CD4-positive, CD25-positive, alpha-beta regulatory T cell (primary cell): ENCODE measurements at regions not wholly inside any gene's neighbourhood (a gene's known extent, or its start where the extent isn't known, plus 50 kb on each side); places are given as distances from the start of the nearest gene placed in this dataset.

Experiments
- ATAC-seq, 2 donors: fragments of 150-1000 bp; cut with Tn5 transposase; one replicate each; pipeline ENCODE4 v1.10.0; 2021; ENCODE audit warnings: low read depth in 2 of 2, moderate number of reproducible peaks in 2 of 2, moderate library complexity in 1 of 2
- DNase-seq, 3 donors: peaks; one replicate each; pipeline versions ENCODE4 v3.0.0 to v3.0.0-alpha.2; 2012 to 2022; ENCODE audit warnings: mixed read lengths in 1 of 3
- H3K27ac ChIP-seq: one replicate; pipeline ENCODE4 v1.7.0; 2013; ENCODE audit warnings: mild to moderate bottlenecking, low read length; ENCODE audit not compliant: insufficient read depth, poor library complexity, severe bottlenecking
- H3K27me3 ChIP-seq: one replicate; pipeline ENCODE4 v1.7.0; 2013; ENCODE audit warnings: low read length; ENCODE audit not compliant: control insufficient read depth, insufficient read depth
- H3K36me3 ChIP-seq: one replicate; pipeline ENCODE4 v1.7.0; 2013; ENCODE audit warnings: mild to moderate bottlenecking, low read length, moderate library complexity; ENCODE audit not compliant: control insufficient read depth, insufficient read depth
- H3K4me1 ChIP-seq: 2 replicates; pipeline ENCODE4 v1.7.0; 2013; ENCODE audit warnings: mild to moderate bottlenecking, low read length; ENCODE audit not compliant: insufficient read depth, control insufficient read depth, poor library complexity, severe bottlenecking
- H3K4me3 ChIP-seq: one replicate; pipeline ENCODE4 v1.7.0; 2013; ENCODE audit warnings: low read depth, mild to moderate bottlenecking, low read length, moderate library complexity
- H3K9me3 ChIP-seq, 2 experiments: 1 replicate in 1 of 2; 2 replicates in 1 of 2; pipeline ENCODE4 v1.7.0; 2013; ENCODE audit warnings: low read length in 2 of 2, mild to moderate bottlenecking in 1 of 2, moderate library complexity in 1 of 2; ENCODE audit not compliant: control insufficient read depth in 2 of 2
- H3K27ac Mint-ChIP-seq, 3 donors: one replicate each; pipeline ENCODE4 v1.8.0; 2020 to 2022; ENCODE audit warnings: mild to moderate bottlenecking in 3 of 3, mixed read lengths in 3 of 3, moderate library complexity in 2 of 3
- H3K27me3 Mint-ChIP-seq: one replicate; pipeline ENCODE4 v1.8.0; 2022; ENCODE audit warnings: mild to moderate bottlenecking, mixed read lengths
- H3K36me3 Mint-ChIP-seq: one replicate; pipeline ENCODE4 v1.8.0; 2020; ENCODE audit warnings: mixed read lengths
- H3K4me1 Mint-ChIP-seq, 4 donors: one replicate each; pipeline ENCODE4 v1.8.0; 2020 to 2022; ENCODE audit warnings: mixed read lengths in 4 of 4, mild to moderate bottlenecking in 1 of 4
- H3K4me3 Mint-ChIP-seq, 4 donors: one replicate each; pipeline ENCODE4 v1.8.0; 2020 to 2022; ENCODE audit warnings: mild to moderate bottlenecking in 4 of 4, mixed read lengths in 4 of 4, moderate library complexity in 3 of 4
- H3K9me3 Mint-ChIP-seq, 7 donors: one replicate each; pipeline ENCODE4 v1.8.0; 2020 to 2022; ENCODE audit warnings: mixed read lengths in 7 of 7, mild to moderate bottlenecking in 3 of 7, moderate library complexity in 2 of 7

DNA sequence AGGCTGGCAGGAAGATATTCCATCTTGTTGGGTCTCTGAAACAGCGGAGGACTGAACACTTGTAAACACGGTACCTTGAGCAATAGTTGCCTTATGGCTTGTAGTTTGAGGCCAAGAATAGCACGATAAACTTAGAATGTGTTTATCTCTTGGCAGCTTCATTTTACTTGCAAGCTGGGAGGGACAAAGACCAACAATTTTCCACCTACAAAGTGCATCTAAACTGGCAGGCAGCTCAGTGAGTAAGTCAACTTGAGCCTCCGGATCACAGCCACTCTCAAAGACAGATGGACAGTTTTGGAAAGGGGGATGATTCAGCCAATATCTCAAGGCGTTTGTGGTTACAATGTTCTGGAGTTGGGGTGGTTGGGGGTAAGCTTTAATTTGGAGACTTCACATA, 652.6 kb downstream of the CETN3 start:
- Histone ChIP-seq H3K36me3 (no peaks in the 10 kb centered on the region), H3K9me3 (no peaks in the 10 kb centered on the region), H3K27ac (no peak overlapping the region), H3K27me3 (no peaks in the 10 kb centered on the region), H3K4me1 (no peaks in the 10 kb centered on the region), H3K4me3 (no peak overlapping the region)
- DNase-seq (no peak), ATAC-seq (no peak)
- Mint-ChIP-seq H3K27ac (no peak overlapping the region), H3K4me1 (no peaks in the 10 kb centered on the region), H3K9me3 (peaks cover 0 to 6% (median 2%) of the 10 kb centered on the region in 7 donors), H3K27me3 (no peaks in the 10 kb centered on the region), H3K4me3 (no peak overlapping the region), H3K36me3 (no peaks in the 10 kb centered on the region)

DNA sequence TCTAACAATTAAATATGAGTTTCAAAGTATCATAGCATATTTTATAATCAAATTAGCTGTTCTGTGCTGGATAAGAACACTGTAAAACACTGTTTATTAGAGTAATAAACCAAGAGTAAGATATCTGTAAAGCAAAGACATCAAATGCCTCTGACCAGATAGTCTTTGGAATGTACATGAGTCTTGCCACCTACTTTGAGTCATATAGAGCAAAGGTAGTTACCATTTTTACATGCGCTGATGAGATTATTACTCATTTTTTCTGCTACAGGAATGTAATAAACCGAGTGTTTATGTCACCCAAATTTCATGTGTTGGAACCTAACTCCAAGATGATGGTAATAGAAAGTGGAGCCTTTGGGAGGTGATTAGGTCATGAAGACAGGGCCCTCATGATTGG, 654.5 kb downstream of the CETN3 start:
- no peak for ATAC-seq
- H3K9me3 ChIP-seq: no peaks in the 10 kb centered on the region

DNA sequence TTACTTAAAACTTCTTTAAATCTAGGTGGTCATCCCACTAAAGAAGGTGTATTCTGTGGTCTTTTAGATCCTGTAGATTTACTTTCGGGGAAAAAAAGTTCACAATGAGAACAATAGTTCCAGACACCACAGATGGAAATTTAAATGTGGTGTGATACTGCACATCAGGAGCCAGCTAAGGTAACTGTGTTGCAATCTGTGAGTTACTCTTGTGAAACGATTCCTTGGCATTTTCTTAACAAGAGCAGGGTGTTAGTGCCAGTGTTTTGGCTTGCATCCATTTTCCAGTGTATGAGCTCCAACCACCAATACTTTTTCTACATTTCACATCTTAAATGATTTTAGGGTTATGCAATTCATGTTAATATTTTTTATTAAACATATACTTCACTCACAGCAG, 674.5 kb downstream of the CETN3 start:
- H3K27ac Mint-ChIP-seq: no peak overlapping the region
- Histone ChIP-seq H3K4me1 (no peaks in the 10 kb centered on the region), H3K4me3 (no peak overlapping the region), H3K27me3 (no peaks in the 10 kb centered on the region), H3K27ac (no peak overlapping the region), H3K36me3 (no peaks in the 10 kb centered on the region), H3K9me3 (peaks cover 0 to 9% of the 10 kb centered on the region in 2 experiments)
- H3K9me3 Mint-ChIP-seq: peaks cover 0 to 2% (median 0%) of the 10 kb centered on the region in 7 donors
- H3K36me3 Mint-ChIP-seq: no peaks in the 10 kb centered on the region
- DNase-seq (no peak), ATAC-seq (no peak)
- no peaks in the 10 kb centered on the region for H3K27me3 Mint-ChIP-seq
- H3K4me1 Mint-ChIP-seq: no peaks in the 10 kb centered on the region
- H3K4me3 Mint-ChIP-seq: no peak overlapping the region

More for the DNA sequence above, 654.5 kb downstream of the CETN3 start:
- H3K4me1 Mint-ChIP-seq: no peaks in the 10 kb centered on the region
- H3K9me3 Mint-ChIP-seq: peaks cover 0 to 6% (median 0%) of the 10 kb centered on the region in 7 donors
- no peak overlapping the region for H3K27ac Mint-ChIP-seq
- Histone ChIP-seq H3K4me3 (no peak overlapping the region), H3K4me1 (no peaks in the 10 kb centered on the region), H3K36me3 (no peaks in the 10 kb centered on the region), H3K27ac (no peak overlapping the region), H3K27me3 (no peaks in the 10 kb centered on the region)
- DNase-seq: no peak
- no peak overlapping the region for H3K4me3 Mint-ChIP-seq
- H3K27me3 Mint-ChIP-seq: no peaks in the 10 kb centered on the region
- no peaks in the 10 kb centered on the region for H3K36me3 Mint-ChIP-seq

DNA sequence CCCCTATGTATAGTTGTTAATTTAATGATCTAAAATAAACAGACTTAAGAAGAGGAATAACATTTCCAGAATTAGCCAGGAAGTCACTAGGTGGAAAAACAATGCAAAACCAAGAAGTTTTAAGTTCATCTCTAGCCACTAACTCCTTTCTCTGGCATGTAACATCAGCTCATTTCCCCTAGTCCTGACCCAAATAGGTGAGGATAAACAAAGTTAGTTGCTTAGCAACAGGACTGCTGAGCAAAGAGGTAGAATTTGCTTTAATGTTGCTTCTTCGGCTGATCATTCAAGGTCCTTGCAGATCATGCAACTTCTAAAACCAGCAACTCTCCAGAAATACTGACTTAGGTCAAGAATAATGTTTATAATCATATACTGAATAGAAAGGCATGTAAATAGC, 675.8 kb downstream of the CETN3 start:
- Histone ChIP-seq H3K27ac (no peak overlapping the region), H3K4me3 (no peak overlapping the region), H3K27me3 (no peaks in the 10 kb centered on the region), H3K4me1 (no peaks in the 10 kb centered on the region), H3K9me3 (peaks cover 0 to 9% of the 10 kb centered on the region in 2 experiments), H3K36me3 (no peaks in the 10 kb centered on the region)
- Mint-ChIP-seq H3K4me1 (no peaks in the 10 kb centered on the region), H3K9me3 (peaks cover 0 to 2% (median 0%) of the 10 kb centered on the region in 7 donors), H3K36me3 (no peaks in the 10 kb centered on the region), H3K27ac (no peak overlapping the region), H3K27me3 (no peaks in the 10 kb centered on the region), H3K4me3 (no peak overlapping the region)
- ATAC-seq: no peak
- DNase-seq: no peak

DNA sequence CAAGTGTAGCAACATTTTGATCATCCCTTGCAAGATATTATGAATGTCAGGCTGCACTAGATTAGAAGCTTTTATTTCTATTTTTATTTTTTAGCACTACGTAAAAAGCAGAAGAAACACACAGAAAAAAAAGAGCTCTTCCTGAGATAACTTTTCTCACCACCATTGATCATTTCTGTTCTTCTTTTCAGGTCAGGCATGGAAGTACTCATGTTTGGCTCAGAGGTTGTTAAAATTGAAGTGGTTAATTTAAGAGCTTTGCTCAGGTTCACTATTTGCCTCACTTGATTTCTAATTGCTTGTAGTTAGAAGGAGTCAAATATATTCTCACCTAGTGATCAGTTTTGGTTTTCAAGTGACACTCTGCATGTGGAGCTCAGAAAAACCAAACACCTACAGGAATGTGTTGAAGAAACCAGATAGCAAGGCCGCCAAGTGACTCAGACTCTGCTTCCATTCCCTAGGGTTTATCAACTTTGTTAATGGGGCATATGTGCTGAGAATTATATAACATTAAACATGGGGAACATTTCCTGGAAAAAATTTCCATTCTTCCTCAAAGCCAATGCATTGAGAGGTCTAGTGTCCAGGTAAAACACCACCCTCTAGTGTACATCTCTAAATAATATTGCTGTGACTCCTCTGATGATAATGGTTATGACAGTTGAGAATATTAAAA, 679.8 kb downstream of the CETN3 start:
- Mint-ChIP-seq H3K4me1 (no peaks in the 10 kb centered on the region), H3K27ac (no peak overlapping the region), H3K4me3 (no peak overlapping the region), H3K9me3 (peaks cover 0 to 10% (median 2%) of the 10 kb centered on the region in 7 donors), H3K27me3 (no peaks in the 10 kb centered on the region), H3K36me3 (no peaks in the 10 kb centered on the region)
- no peaks in the 10 kb centered on the region for H3K27me3 ChIP-seq
- DNase-seq (no peak), ATAC-seq (no peak)
- peaks cover 0 to 9% of the 10 kb centered on the region in 2 experiments for H3K9me3 ChIP-seq
- H3K27ac ChIP-seq: no peak overlapping the region
- no peaks in the 10 kb centered on the region for H3K36me3 ChIP-seq
- H3K4me1 ChIP-seq: no peaks in the 10 kb centered on the region
- H3K4me3 ChIP-seq: no peak overlapping the region

DNA sequence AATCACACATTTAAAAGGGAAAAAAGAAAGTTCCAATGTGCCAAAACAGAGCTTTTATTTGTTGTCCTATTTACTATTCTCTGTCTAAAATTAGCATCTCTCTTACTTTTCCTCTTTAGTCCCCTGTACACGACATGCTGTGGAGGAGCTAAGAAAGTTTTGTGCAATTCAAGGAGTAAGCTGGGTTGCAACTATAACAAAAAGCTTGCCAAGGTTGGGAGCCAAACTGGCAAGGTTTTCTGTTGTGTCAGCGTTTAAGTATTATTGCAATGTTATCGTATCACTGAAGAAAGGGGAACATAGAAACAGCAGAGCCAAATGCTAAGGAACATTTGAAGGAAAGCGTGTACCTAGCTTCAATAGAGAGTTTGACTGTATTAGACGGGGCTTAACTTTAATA, 680.8 kb downstream of the CETN3 start:
- H3K9me3 ChIP-seq: peaks cover 0 to 8% of the 10 kb centered on the region in 2 experiments
- H3K4me3 ChIP-seq: no peak overlapping the region
- H3K4me1 ChIP-seq: no peaks in the 10 kb centered on the region
- no peaks in the 10 kb centered on the region for H3K27me3 ChIP-seq
- no peak overlapping the region for H3K27ac Mint-ChIP-seq
- H3K27ac ChIP-seq: no peak overlapping the region
- no peak overlapping the region for H3K4me3 Mint-ChIP-seq
- ATAC-seq (no peak), DNase-seq (no peak)
- H3K36me3 ChIP-seq: no peaks in the 10 kb centered on the region
- H3K36me3 Mint-ChIP-seq: no peaks in the 10 kb centered on the region
- H3K27me3 Mint-ChIP-seq: no peaks in the 10 kb centered on the region
- H3K4me1 Mint-ChIP-seq: no peaks in the 10 kb centered on the region
- peaks cover 0 to 13% (median 2%) of the 10 kb centered on the region in 7 donors for H3K9me3 Mint-ChIP-seq

DNA sequence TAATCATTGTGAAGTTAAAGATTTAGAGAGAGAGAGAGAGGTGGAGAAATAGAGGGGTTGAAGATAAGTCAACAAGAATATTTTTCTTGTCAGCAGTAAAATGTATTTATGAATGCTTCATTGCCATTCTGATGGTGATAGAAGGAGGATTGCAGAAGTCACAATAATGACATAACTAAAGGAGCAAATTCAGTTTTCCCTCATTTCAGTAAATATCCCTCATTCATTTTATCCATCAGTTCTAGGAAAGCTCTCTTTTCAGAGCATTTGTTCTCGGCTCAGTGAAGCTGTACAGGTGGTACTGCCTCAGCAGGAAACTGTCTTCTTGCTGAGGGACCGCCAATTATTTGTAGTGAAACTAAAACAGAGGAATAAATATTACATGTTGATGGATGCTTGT, 681.4 kb downstream of the CETN3 start:
- peaks cover 0 to 2% of the 10 kb centered on the region in 2 experiments for H3K9me3 ChIP-seq
- no peaks in the 10 kb centered on the region for H3K4me1 Mint-ChIP-seq
- no peak overlapping the region for H3K27ac Mint-ChIP-seq
- H3K4me3 Mint-ChIP-seq: no peak overlapping the region
- H3K4me3 ChIP-seq: no peak overlapping the region
- no peak overlapping the region for H3K27ac ChIP-seq
- ATAC-seq: no peak
- DNase-seq: no peak
- no peaks in the 10 kb centered on the region for H3K27me3 Mint-ChIP-seq
- no peaks in the 10 kb centered on the region for H3K4me1 ChIP-seq
- H3K9me3 Mint-ChIP-seq: peaks cover 0 to 16% (median 2%) of the 10 kb centered on the region in 7 donors
- H3K36me3 ChIP-seq: no peaks in the 10 kb centered on the region
- H3K27me3 ChIP-seq: no peaks in the 10 kb centered on the region
- no peaks in the 10 kb centered on the region for H3K36me3 Mint-ChIP-seq

DNA sequence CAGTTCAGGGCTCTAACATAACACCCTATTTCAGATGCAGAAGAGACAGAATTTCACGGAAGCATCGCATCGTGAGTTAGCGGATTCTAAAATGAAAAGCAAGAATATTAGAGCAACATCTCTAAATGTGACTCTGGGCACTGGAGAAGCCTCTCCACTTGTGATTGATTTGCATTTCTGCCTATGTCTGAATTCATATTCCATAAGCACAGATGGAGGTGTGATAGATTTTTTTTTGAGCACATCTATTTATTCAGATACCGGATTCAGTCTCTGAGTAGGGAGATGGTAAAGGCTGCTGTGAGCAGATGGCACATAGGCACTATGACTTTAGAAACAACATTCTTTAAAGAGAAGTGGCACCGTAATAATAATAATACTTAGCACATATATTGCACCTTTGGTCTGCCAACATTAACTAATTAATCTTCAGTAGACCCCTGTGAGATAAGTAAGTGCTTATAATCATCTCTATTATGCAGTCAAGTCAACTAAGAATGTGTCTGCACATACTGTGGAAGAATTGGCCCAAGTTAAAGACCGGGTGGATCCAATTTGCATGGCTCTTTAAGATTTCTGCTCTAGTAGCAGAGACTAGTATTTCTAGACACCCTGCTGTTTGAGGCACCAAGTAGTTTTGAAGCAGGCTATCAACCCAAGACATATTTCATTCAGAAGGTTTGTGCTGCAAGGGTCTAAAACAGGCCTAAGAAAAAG, 685.0 kb downstream of the CETN3 start:
- H3K4me1 Mint-ChIP-seq: no peaks in the 10 kb centered on the region
- no peak overlapping the region for H3K4me3 Mint-ChIP-seq
- no peaks in the 10 kb centered on the region for H3K27me3 Mint-ChIP-seq
- Histone ChIP-seq H3K27me3 (no peaks in the 10 kb centered on the region), H3K9me3 (no peaks in the 10 kb centered on the region), H3K4me1 (no peaks in the 10 kb centered on the region), H3K4me3 (no peak overlapping the region), H3K27ac (no peak overlapping the region), H3K36me3 (no peaks in the 10 kb centered on the region)
- ATAC-seq (no peak), DNase-seq (no peak)
- H3K27ac Mint-ChIP-seq: no peak overlapping the region
- no peaks in the 10 kb centered on the region for H3K36me3 Mint-ChIP-seq
- peaks cover 0 to 16% (median 2%) of the 10 kb centered on the region in 7 donors for H3K9me3 Mint-ChIP-seq
